Adrenal gland (tissue), 5 donors: ENCODE measurements at regions not wholly inside any gene's neighbourhood (a gene's known extent, or its start where the extent isn't known, plus 50 kb on each side); places are given as distances from the start of the nearest gene placed in this dataset.

Experiments used
- CTCF ChIP-seq, 6 experiments: fragments of 450-650 bp in 4 of 6; fragments of 200-600 bp in 2 of 6; sonication (generic) in 1 of 6; IDR thresholded peaks; 1 replicate in 5 of 6; 2 replicates in 1 of 6; pipeline versions ENCODE4 v1.5.1 to v1.8.0; 2016 to 2021; ENCODE audit warnings: antibody characterized with exemption in 6 of 6, mild to moderate bottlenecking in 2 of 6, moderate library complexity in 1 of 6
- POLR2A ChIP-seq, 2 donors: fragments of 450-650 bp; IDR thresholded peaks; one replicate each; pipeline ENCODE4 v1.6.1; 2017; ENCODE audit warnings: antibody characterized with exemption in 2 of 2, mild to moderate bottlenecking in 2 of 2, moderate library complexity in 1 of 2
- donor health status: DM: no; HTN: no; CAD: no.

GRCh38 chr14:44204061-44204835, 302.8 kb downstream of the FSCB start:
- TF ChIP-seq CTCF (IDR thresholded peaks at IDR 0.05) (no peak), POLR2A (IDR thresholded peaks at IDR 0.05) (no peak)
